GM21737 (cell line): ENCODE measurements at regions not wholly inside any gene's neighbourhood (a gene's known extent, or its start where the extent isn't known, plus 50 kb on each side); places are given as distances from the start of the nearest gene placed in this dataset.
"Not testable (repeated sequence)": the region's sequence is repeated elsewhere in the genome, so short reads cannot be mapped to it uniquely, and the experiment has no call there.

Experiments used
- ATAC-seq: cut with Tn5 transposase; IDR thresholded peaks from one replicate; pipeline ENCODE4 v1.9.1; 2021; ENCODE audit warnings: mild to moderate bottlenecking, moderate library complexity; ENCODE audit not compliant: unreplicated experiment

DNA sequence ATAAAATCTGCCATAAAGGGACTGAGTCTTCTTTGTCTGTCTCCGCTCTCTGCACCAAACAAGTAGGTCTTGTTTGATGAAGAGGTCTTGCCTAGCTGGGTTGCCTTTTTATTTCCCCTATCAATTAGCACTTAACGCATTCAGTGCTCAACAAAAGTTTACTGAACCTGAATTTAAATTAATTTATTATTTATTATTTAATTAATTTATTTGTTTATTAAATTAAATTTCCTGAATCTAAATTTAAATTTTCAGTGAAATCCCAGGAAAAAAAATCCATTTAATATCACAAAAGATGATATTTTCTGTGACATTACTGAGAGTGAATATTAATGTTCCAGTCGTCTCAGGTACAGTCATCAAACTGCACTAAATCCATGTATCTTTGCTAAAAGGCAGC lies 164.9 kb upstream of the AGTR1 start:
- no peak for ATAC-seq

GRCh38 chr3:148534089-148534988 lies 163.4 kb upstream of the AGTR1 start:
- no peak for ATAC-seq

DNA sequence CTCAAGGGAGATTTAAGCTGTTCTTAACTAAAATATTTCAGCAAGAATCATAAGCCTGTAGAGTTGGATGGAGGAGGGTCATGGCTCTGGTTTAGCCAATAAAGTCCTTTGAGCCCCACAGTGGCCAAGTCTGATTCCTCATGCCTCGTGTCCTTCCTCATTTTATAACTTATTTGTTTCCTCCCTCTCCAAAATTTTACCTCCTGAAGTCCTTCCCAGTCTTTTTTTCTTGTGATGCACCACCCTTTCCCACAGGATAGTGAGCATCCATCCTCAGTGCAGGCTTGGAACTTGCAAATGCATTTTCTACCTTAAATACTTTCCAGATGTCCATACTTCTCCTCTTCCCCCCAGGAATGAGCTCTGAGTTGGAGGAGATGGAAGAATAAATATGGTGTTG lies 162.7 kb upstream of the AGTR1 start:
- no peak for ATAC-seq

DNA sequence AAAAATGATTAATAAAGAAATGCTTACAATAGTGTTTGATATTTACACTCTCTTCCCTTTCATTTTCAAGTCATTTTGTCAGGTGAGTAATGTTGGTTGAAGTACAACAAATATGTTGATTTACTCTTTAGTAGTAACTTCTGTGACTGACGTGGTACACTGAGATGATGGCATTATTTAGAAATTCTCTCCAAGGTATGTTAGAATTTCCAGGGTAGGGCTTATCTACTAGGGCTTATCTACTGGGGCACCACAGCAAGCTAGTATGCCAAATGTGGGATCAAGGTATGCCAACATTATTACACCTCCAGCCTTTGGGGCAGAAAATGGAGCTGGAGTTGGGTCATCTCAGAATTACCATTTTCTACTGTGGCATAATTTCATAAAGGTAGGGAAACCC lies 157.4 kb upstream of the AGTR1 start:
- no peak for ATAC-seq

- ATAC-seq = no peak
Observed at GRCh38 chr3:148540851-148541250, 156.9 kb upstream of the AGTR1 start.

- no peak for ATAC-seq
Observed at GRCh38 chr3:148546959-148547358, 150.7 kb upstream of the AGTR1 start.

DNA sequence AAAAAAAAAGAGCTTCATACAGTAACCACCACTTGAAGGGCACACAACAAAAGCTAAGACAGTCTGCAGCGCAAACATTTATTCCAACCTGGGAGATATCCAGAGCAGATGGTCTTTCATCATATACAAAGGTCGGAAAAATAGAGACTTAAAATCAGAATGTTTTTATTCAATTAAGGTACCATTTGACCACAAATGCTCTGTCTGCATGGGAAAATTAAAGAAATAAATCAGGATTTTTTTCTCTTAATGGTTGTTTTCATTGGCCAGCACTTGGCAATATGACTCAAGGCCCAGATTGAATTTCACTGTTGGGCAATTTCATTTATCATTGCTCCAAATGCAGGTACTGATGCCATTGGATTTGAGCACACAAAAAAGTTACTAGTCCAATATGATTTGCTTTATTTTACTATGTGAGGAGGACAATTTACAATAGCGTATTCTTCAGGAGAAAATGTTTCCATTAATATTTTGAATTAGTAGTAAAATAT lies 145.9 kb upstream of the AGTR1 start:
- no peak for ATAC-seq

DNA sequence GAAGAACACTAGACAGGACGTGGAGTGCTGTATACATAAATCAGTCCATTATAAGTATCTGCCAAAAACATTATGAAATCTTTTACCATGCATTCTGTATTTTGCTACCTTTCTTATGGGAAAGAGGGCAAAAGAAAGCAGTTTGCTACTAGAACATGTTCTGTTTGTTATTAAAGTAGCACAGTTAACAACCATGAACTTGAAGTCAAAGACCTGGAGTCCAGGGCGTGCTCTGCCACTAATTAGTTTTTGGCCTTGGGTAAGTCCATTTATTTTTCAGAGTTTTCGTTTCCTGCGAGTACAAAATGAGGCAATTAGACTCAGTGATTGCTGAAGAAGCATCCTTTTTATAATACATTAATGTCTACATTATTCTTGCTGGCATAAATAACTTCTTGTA lies 143.3 kb upstream of the AGTR1 start:
- ATAC-seq = no peak

DNA sequence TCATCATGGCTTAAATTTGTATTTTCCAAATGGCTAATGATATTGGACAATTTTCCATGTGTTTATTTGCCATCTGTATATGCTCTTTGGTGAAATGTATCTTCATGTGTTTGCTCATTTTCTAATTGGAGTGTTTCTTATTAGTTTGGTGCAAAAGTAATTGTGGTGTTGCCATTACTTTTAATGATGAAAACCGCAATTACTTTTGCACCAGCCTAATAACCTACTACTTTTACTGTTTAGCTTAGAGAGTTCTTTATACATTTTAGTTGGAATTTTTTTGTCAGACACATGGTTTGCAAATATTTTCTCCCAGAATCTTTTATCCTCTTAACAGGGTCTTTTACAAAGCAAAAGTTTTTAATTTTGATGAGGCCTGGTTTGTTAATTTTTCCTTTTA lies 141.0 kb upstream of the AGTR1 start:
- ATAC-seq = no peak

- not testable (repeated sequence) for ATAC-seq
Observed at GRCh38 chr3:148577579-148577978, 120.1 kb upstream of the AGTR1 start.

DNA sequence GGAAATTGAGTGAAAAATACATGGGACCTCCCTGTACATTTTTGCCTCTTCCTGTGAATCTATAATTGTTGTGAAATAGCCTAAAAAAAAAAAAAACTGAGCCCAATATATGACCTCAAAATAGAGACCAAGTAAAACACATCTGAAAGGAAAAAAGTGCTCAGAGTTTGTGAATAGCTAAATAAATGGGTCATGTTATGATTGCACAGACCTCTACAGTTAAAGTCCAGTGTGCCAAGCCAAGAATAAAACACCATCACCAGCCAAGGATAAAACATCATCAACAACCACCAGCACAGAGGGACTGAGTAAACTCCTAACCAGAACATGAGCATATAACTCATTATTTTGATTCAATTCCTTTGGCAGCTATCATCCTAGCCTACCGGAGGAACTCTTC lies 115.6 kb upstream of the AGTR1 start:
- ATAC-seq = no peak

DNA sequence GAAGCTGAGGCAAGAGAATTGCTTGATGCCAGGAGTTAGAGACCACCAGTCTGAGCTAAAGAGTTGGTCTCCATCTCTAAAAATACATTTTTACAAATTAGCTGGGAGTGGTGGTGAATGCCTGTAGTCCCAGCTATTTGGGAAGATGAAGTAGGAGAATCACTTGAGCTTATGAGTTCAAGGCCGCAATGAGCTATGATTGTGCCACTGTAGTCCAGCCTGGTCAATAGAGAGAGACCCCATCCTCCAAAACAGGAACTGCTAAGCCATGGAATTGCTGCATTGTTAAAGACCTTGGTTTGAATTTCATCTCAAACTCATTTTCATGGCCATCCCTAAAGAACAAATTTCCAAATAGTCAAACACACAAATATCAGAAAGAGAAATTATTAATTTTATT lies 113.9 kb upstream of the AGTR1 start:
- no peak for ATAC-seq

DNA sequence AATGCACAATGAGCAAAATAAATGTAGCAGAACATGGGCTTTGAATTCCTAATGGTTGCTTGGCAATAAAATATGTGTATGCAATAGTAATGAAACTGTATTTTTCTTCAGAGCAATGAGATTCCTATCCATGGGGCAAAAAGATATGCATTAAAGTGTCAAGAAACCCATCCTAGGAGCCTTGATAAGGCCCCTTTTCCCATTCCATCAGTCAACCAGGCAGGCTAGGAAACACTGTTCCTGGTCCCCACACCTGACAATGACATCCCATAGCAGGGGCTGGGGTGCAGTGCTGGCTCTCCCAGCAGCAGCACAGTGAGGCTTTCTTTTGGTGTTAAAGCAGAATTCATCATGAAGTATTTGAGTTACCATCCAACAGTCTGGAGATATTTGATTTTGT lies 113.3 kb upstream of the AGTR1 start:
- no peak for ATAC-seq

- no peak for ATAC-seq
Observed at GRCh38 chr3:148585671-148586379, 111.9 kb upstream of the AGTR1 start.

GRCh38 chr3:148588291-148588690 lies 109.4 kb upstream of the AGTR1 start:
- ATAC-seq = no peak

- ATAC-seq = no peak
Observed at GRCh38 chr3:148591525-148591924, 106.2 kb upstream of the AGTR1 start.

GRCh38 chr3:148598619-148599018 lies 99.1 kb upstream of the AGTR1 start:
- ATAC-seq = no peak

DNA sequence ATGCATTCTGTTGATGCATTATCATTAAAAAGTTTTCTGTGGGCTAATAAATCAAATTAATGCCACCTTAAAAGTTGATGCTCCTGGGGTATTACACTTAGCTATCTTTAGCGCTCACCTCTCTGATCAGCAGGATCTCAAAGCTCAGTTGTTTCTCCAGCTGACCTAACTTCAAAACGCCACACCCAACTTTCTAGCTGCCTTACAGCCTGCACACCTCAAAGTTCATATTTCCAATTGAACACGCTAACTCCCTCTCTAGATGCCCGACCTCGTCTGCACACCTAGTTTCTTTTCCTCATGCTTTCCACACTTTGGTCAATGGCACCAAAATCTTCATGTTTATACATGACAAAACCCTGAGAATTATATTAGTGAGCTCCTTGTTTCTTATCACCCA lies 98.2 kb upstream of the AGTR1 start:
- ATAC-seq = no peak

- ATAC-seq = no peak
Observed at GRCh38 chr3:148600440-148600839, 97.3 kb upstream of the AGTR1 start.

DNA sequence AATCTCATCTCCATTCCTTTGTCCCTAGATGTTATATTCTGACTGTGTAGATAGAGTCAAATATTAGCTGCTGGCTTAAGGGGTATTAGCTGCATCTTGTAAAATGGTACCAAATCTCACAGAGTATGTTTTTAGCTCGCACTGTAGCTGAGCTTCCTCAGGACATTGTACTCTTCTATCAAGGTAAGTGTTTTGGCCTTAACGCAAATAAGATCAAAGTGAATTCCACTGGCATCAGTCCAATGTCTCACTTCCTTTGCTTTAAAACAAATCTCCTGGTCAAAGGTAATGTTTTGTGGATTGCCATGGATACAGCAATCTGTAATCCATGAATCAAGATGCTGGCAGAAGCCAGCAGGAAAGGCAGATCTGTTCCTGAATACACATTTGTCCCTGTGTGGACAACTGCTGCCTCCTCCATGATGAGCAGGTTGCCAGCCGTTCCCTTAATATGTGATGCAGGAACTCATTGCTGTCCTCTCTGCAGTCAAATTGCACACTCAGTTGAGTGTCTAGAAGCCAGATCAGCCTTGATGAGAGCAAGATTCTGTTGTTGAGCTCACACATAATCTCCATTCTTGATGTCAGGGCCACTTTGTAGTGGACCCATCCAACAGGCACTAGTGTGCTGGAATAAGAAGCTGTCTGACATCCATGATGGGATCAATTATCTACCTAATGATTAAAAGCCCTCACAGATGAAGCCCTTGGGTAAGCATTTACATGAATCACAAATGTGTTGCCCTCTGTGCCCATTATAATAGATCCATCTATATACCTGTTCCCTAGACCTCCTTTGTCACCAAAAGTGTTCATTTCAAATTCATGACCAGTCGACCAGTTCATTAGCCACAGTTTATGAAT lies 96.6 kb upstream of the AGTR1 start:
- ATAC-seq = no peak
